Islet of Langerhans (tissue), 1 donor: ENCODE measurements at regions not wholly inside any gene's neighbourhood (a gene's known extent, or its start where the extent isn't known, plus 50 kb on each side); places are given as distances from the start of the nearest gene placed in this dataset.

Experiments used
- FAIRE-seq: peaks from one replicate; lab custom pipeline; 2011; peaks lifted over from hg19 to GRCh38; lab: Jason Lieb, UNC

DNA sequence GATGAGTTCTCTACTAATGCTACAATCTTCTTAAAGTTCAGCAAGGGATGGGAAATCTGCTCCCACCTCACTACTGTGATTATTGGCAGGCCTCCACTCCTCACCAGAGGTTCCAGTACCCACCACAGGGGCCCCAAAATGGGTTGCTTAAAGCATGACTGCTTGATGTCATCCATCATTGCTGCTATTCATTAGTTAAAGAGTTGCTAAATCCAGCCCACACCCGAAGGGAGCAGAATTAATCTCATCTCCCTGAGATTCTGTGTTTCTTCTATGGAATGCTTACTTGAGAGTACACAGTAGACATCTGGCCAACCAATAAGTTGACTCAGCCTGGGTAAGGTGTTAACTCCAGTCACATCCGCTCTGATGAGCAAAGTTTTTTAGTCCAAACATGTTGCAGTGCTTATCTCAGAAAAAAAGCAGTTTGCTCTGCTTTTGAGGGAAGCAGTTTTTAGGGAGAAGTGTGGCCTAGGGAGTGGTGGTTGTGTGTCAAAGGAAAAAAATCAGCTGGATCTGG lies 690.2 kb upstream of the POU3F3 start:
- no peak for FAIRE-seq

DNA sequence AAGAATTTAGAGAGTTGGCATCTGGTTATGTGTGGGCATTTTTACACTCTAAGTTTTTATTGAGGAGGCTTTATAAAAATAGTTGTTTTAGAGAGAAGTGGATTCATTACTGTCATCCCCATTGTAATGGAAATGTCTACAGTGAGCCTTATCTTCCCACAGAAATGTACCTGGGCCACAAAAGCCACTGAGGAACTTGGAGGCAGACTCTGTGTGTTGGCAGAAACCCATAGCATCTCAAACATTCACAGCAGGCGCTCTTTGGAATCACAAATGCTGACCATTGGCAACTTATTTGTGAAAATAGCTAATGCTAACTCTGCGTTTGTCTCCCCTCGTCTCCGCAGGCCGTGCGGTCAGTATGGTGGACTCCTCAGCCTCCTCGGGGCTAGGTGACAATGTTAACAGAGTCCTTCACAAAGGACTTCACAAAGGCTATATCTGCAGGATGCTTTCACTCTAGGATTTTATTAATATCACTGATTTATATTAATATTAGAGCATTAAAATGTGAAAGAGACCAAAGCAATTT lies 689.1 kb upstream of the POU3F3 start:
- FAIRE-seq = no peak

DNA sequence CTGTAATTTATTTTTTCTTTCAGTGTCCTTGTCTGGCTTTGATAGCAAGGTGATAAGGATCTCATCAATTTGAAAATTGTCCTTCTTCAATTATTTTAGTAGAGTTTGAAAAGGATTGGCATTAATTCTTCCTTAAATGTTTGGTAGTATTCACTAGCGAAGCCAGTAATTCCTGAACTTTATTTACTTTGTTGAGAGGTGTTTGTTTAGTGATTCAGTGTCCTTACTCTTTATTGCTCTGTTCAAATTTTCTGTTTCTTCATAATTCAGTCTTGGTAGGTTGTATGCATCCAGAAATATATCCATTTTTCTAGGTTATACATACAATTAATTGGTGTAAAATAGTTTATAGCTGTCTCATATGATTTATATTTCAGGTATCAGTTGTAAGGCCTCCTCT lies 676.7 kb upstream of the POU3F3 start:
- no peak for FAIRE-seq

DNA sequence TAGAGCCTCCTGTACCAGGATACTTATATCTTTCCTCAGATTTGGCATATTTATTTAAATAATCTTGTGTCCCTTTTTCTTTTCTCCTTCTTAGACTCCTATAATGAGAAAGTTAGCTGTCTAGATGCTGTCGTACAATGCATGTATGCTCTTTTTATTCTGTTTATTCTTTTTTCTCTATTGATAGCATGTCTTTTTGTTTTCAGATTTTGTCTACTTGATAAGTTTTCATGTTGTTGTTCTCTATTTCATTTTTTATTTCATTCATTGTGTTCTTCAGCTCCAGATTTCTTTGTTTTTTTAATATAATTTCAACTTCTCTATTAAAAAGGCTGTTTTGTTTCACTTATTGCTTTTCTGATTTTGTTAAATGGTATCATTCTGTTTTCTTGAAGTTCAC lies 674.3 kb upstream of the POU3F3 start:
- FAIRE-seq = no peak

DNA sequence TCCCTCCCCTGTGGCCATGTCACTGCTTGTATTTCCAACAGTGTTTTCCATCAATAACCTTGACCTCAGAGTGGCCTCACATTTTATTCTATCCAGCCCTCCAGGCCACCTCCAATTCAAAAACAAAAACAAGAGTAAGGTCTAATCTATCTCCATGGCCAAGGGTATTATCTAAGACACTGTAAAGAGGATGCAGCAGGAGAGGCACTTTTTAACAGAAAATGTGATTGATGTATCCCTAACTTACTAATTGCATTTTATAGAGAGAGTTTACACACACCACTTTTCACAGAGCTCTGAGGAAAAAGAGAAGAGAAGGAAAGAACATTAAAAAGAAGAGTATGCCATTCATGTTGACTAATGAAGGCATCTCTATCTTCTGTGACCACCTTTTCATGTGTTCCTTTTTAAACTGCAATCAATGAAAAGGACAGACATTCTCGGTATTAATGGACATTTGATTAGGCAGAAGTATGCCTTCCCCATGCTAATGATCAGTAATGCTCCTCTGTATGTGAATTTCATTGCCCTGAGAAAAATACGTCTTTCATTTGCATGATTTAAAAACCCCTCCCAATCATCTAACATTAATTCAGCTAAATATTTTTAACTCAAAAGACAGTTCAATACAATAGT lies 653.3 kb upstream of the POU3F3 start:
- FAIRE-seq = no peak

DNA sequence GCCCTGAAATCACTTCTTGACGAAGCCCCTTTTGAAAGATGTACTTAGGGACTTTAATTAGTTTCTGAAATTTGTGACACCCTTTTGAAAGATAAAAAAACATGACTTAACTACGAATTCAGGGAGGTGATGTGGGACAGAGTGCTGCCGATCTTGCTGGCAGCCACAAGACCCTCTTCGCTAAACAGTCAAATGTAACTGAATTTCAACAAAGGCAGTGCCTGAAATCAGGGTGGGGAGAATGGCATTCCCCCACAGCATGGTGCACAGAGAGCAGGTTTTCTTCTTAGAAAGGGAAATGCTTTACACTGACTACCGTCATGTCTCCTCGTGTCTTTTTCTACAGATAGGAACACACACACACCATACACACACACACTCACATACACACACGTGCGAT lies 640.2 kb upstream of the POU3F3 start:
- no peak for FAIRE-seq

DNA sequence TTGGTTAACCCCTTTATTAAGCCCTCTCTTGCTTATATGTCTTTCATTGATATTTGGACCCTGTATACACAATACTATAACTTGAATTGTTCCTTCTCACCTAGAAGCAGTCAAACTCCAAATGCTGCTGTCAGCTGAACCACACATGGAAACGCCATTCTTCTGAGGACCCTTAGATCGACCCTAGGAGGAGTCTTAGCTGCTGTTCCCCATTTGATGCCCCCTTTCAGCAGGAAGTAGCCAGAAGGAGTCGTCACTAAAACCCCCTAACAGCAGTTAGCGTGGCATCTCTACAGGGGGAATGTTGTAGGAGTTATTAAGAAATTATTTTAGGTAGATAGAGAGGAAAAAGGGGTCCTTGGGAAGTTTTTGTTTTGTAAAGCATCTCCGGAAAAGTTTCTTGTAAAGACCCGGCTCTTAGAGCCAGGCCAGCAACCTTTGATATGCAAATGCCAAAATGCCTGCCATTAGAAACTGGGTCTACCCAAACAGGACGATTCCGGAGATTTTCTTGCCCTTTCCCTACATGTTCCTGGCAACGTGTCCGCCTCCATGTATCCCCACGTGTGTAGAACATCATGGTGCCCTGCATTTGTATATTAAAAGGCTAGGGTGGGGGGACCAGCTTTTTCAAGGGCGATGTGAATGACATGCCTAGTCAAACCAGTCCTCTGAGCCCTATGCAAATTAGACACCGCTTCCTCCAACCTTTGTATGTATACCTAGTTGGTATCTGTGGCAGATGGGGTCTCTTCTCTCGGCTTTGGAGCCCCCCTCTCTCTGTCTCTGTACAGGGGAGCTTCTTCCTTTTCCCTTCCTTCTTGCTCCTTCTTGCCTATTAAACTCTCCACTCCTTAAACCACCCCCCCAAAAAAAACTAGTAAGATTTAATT lies 638.4 kb upstream of the POU3F3 start:
- FAIRE-seq = no peak

DNA sequence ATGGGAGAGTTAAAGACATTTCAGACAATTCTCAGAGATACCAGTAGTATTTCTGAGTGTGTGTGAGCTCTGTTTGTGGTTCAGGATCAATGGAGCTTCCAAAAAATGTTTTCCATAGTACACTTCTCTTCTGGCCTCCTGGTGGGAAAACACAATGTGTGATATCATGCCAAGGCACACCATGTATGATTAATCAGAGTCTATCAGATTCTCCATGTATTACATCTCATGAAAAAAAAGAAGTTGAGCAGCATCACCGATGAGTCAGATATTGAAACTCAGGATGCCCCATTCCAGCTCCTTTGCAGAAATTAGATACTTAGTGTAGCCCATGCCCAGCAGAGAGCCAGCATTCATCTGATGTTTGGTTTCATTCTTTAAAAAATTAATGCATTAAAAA lies 620.3 kb upstream of the POU3F3 start:
- no peak for FAIRE-seq

DNA sequence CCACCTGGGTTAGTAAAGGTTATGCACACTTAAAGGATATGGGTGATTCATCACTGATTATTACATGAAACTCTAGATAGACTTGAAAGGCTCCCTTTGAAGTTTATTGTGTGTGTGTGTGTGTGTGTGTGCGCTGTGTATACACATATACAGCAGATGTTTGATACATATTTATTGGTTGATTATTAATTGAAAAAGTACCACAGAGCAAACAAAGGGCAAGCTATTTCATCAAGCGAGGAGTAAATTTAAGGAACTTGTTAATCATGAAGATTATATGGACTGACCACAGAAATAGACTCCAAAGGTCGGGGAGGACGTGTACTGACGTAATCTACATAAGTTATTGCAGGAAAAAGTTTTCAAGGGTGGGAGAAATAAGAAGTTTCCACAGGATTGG lies 617.4 kb upstream of the POU3F3 start:
- FAIRE-seq = no peak

DNA sequence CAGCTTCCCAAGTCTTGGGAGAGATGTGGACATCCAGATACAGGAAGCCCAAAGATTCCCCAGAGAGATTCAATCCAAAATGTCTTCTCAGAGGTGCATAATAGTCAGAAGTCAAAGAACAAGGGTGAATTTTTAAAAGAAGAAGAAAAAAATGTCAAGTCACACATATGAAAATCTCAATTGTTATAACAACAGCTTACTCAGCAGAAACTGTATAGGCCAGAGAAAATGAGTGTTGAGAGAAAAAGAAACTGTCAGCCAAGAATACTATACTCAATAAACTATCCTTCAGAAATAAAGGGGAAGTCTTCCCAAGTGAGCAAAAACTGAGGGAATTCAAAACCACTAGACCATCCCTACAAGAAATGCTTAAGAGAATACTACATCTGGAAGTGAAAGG lies 612.9 kb upstream of the POU3F3 start:
- FAIRE-seq = no peak

DNA sequence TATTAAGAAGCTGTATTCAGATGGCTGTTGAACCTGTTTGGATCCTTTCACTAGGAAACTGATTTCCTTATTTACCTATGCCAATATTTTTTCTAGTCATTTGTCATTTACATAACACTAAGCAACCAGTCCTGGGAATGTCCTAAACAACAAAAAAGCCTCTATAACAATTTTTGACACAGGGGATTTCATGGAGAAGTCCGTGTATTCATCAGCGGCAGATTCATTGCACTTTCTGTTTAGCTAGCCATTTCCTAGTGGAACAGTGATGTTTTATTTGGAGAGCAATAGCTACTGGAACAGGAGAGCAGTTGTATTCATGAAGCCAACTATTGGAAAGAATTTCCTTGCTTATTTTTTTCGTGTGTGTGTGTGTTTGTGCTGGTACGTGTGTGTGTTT lies 604.3 kb upstream of the POU3F3 start:
- FAIRE-seq = no peak

DNA sequence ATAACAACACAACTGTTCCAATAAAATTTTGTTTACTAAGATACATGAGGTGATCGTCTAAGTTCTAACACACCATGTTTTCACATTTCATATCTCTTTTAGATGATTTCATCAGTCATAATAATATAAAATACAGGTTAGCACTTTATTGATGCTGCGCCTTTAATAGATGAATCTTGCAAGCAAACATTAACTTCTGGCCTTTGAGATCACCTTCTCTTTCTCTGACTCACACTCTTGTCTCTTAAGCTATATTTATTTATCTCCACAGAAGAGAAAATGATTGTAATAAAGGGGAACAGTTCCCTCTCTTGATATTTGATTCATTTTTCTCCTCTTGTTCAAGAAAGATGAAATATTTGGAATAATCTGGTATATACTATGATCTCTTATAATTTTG lies 603.3 kb upstream of the POU3F3 start:
- no peak for FAIRE-seq

DNA sequence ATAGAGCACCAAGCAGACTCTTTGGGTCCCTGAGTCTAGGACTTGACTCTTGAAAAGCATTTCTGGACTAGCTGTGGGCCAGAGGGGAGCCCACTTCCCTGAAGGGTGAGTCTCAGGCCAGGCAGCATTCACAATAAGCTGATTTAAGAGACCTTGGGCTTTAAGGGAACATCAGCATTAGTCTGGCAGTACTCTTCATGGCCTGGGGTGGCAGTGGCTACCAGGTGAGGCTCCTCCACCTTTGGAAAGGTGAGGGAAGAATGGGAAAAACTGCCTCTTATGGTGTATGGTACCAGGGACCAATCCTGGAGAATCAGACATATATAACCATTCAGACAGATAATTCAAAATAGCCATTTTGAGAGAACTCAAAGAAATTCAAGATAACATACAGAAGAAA lies 599.9 kb upstream of the POU3F3 start:
- no peak for FAIRE-seq

DNA sequence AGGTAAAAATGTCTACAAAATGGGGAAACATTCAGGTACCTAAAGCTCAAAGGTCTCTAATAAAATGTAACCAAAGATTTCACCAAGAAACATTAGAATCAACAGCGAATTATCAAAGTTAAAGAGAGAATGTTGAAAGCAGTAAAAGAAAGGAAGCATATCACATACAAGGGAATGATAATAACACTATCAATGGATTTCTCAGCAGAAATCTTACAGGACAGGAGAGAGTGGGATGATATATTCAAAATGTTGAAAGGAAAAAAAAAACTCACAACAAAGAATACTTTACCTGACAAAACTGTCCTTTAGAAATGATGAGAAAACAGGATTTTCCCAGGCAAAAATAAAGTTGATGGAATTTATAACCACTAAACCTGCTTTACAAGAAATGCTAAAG lies 591.2 kb upstream of the POU3F3 start:
- FAIRE-seq = no peak

DNA sequence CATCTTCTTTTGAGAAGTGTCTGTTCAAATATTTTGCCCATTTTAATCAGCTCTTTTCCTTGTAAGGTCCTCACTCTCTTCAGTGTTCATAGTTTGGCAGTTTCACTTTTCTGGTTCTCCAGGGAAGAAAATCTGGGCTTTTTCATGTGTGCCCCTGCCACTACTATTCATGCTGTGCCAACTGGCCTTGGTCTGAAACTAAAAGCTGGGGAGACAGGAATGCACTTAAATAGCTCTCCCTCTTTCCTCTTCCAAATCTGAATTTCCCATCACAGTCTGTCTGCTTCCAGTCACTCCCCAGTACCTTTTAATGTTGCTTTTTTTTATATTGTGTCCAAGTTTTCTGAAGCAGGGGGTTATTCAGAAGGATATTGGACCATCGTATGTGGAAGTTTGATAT lies 574.3 kb upstream of the POU3F3 start:
- FAIRE-seq = no peak

DNA sequence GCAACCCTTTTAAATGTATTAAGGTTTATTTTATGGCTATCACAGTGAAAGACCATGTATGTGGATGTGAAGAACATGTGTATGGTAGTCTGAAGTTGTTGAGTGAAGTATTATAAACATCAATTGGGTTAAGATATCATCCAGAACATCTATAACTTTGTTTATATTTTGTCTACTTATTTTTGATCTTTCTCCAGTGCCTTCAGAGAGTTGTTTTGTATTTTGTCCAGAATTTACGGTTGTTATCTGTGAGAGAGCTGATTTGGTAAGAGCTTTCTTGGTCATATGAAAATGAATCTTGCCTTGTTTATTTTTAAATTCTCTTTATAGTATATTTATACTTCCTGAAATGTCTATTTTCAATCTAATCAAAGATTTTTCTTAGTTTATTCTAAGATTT lies 573.7 kb upstream of the POU3F3 start:
- FAIRE-seq = no peak

DNA sequence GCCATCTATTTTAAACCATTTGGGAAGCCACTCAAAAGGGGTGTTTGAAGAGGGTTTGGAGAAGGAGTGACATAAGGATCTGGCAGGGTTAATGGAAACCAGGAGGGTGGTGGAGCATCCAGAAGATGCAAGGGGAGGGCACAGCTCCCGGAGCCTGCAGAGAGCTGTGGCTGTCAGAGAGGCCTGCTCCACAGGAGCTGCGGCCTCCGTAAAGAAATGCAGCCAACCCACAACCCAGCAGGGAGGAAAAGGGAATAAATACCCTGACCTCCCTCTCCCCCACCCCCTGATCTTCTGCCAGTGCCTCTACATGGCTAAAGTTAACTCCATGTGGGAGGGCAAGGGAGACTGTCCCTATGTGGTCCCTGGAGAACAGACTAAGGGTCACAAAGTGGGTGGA lies 567.1 kb upstream of the POU3F3 start:
- no peak for FAIRE-seq

DNA sequence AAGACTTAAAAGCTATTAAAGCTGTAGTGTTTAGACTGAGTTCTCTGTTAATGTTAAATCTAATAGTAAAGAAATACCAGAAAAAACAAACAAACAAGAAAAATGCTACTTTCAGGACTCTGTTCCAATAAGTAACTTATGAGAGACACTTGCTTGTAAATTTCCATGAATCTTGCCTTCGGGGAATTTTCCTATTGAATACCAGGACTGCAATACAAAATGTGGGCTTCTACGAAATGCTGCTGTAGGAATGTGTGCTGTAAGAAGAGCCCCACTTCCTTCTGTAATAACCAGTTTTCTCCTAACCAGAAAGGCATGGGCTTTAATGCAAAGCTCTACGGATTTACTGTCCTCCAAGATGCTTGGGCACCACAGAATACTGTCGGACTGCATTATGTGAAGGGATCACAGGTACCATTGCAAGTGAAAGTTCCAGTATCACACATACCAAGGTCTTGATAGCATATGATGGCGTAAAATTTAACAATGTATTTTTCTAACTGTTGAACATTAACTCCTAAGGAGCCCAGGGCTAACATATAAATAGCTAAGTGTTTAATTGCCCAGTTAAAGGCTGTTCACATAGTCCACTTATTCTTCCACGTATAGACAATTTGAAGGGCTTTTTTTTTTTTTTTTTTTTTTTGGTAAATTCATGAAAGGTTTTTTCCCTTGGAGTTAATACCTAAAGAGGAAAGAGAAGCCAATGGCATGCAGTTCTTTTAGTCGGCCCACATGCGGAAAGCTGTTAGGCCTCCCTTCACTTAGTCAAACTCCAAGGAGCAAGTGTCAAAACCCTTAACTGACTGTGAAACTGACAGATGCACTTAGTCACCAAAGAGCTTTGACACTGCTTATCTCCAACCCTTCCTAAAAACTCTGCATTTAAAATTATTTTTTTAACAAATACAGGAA lies 564.0 kb upstream of the POU3F3 start:
- no peak for FAIRE-seq

DNA sequence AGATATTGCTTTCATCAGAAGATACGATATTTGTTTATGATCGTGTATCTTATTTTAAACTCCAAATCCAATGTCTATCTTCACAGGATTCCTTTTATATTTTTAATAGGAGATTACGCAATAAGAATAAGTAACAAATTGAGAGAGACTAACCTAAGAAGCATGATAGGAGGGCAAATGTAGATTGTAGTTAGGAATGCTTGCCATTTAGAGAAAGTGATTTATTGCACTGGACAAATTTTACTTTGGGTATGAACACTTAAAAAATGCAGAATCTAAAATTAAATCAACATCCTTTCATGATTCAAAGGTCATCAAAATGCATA lies 563.4 kb upstream of the POU3F3 start:
- FAIRE-seq = no peak

DNA sequence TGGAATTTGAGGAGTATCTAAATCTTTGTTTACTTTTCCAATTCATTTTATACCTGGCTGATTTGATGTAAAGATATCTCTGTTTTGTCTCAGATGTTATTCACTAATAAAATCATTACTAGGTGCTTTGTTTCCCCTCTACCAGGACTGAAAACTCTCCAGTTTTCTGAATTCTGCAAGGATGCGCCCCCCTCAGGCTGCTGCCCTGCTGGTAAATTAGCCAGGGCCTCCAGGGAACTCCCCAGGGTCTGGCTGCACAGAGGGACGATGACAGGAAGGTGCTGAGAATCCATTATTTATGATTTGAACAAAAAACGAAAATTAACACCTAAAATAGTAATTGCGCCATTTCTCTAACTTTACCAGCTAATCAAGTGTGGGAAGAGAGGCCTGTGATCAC lies 541.2 kb upstream of the POU3F3 start:
- no peak for FAIRE-seq

DNA sequence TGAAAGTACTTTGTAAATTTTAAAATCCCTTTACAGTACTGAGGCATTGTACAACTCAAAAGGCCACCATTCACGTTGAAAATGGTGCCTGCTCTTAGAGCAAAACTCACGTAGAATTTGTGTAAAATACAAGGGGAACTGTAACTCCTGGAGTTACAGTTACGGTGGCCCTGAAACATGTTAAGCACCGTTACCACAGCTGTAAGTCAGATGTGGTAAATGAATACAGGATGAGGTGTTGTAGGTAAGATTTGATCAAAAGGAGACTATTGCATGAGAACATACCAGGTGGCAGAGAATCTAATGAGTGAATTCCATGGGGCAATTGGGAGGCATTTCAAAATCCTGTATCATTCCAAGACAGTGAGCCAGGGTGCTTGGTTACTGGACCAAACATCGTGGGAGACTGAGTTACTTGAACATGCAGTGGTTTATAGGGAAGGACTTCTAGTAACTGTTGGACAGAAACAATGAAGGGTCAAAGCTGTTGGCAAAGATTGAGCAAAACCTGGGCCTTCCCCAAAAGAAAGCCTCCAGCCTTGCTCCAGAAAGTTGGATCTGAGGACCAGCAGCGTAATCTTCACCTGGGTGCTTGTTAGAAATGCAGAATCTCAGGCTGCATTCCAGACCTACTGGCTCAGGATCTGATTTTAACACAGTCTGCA lies 535.8 kb upstream of the POU3F3 start:
- FAIRE-seq = no peak
